Epithelial cell of prostate (primary cell): ENCODE measurements at regions not wholly inside any gene's neighbourhood (a gene's known extent, or its start where the extent isn't known, plus 50 kb on each side); places are given as distances from the start of the nearest gene placed in this dataset.

Source experiments
- DNase-seq: peaks from one replicate; pipeline ENCODE4 v3.0.0-alpha.2; 2011; ENCODE audit warnings: low read depth, low spot score
- H3K27ac ChIP-seq: fragments of 450-650 bp; 2 replicates; pipeline ENCODE4 v1.5.1; 2017; ENCODE audit warnings: mild to moderate bottlenecking

DNA sequence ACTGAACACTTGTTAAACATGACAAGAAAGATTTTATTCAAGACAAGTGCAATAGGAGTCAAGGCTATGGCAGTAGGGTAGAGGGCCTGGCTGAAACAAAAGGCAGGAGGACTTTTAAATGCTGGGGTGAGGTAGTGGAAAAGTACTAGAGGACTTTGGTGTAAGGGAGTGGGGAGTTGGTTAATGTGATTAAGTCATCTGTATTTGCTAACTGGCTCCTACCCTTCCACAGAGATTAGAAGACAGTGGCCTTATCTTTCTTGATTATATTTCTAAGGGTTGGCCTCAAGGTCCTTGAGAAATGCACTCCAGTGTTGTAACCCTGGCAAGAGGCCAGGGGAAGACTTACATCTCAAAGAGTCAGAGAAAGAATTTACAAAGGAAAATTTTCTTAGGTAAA lies 160.2 kb upstream of the FTMT start:
- H3K27ac ChIP-seq = no peak overlapping the region
- DNase-seq = no peak

DNA sequence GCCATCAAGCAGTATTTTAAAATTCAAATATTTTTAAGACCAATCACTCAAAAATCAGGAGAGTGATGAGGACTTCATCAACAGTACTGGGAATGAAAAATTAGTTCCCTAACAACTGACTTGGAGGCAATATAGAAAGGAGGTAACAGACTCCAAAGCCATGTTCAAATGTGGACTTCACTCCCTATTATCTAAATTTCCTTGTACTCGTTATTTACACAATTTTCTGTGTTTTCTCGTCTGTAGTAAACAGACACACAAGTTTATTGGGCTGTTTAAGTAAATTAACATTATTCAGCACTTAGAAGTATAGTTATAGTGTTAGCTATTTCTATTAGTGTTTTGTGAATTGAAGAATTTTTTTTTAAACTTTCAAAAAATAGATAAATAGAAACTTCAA lies 159.5 kb upstream of the FTMT start:
- H3K27ac ChIP-seq = no peak overlapping the region
- no peak for DNase-seq

DNA sequence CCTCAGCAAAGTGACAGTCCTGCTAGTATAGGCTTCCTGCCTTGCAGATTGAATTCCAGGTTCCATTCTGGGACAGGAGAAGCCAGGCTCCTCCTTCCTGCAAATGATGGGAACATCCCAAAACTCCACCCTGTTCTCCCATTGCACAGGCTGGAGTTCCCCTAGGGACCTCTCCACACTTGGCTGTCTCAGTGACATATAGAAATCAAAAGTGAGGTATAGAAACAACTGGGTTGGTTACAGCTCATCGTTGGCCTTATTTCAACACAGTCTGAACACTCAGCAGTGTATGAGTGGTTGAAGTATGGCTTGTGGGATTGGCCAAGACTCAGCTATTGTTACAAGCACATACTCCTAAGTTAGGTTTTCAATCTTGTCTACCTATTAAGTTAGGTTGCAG lies 157.8 kb upstream of the FTMT start:
- DNase-seq = no peak

DNA sequence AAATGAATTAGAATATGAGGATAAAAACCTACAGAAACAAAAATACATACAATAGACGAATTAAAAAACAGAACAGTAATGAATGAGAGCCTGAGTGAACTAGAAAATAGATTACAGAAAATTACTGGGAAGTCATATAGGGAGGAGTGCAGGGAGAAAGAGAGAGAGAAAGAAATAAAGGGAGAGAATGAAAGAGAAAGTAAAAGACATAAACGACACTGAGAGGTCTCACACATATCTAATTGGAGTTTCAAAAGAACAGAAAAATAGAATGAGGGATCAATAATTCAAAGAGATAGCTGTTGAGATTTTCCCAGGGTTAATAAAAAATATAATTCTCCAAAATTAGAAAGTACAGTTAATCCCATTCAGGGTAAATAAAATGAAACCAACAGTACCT lies 156.4 kb upstream of the FTMT start:
- no peak for DNase-seq
- H3K27ac ChIP-seq = no peak overlapping the region

More for the DNA sequence above, 157.8 kb upstream of the FTMT start:
- no peak overlapping the region for H3K27ac ChIP-seq

DNA sequence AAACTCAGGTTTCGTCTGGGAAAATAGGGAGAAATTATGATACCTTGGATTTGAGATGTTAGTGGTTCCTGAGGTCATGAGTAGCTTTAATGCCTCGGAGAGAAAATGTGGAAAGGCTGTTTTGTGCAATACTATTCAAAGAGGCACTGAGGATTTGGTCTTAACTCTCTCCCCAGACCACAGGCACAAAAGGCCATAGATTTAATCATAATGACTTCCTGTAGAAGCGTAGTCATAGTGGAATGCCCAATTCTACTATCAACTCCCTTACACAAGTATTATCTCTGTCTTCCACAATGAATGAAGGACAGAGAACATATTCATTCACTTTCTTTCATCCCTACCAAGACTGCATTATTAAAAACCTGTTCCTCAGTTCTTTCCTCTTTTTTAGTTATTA lies 153.0 kb upstream of the FTMT start:
- no peak overlapping the region for H3K27ac ChIP-seq
- DNase-seq = no peak

DNA sequence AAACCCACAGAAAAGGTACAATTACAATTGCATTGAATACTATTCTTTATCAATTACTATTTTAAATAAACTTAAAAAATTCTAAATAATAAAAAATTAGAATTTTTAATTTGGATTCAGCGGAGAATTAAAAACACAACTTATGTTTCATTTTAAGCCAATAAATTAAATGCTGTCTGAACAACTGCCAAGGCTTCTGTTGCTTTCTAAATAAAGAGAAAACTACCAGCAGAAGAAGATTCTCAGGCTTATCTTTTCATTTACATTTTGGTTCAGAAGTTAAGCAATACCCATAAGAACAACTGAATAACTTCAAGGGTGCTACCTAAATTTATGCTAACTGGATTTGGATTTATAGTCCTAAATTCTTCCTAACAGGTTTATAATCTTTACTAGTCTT lies 150.0 kb upstream of the FTMT start:
- H3K27ac ChIP-seq = no peak overlapping the region
- DNase-seq = no peak

DNA sequence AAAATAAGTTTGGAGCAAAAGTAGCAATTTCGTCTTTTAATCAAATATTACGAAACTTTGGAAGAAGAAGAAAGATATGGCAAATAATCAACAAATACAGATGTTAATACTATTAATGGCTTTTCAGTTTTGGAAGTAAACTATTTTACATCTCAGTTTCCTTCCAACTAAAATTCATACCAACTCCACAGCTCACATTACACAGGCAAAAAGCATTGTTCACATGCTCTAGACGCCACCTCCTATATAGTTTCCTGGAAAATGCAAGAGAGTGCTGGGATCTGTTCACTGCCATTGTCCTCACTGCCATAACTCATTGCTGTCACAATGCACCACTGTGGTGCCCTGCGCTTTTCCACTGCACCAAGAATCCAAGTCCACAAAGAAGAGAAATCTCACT lies 149.0 kb upstream of the FTMT start:
- no peak for DNase-seq
- no peak overlapping the region for H3K27ac ChIP-seq

DNA sequence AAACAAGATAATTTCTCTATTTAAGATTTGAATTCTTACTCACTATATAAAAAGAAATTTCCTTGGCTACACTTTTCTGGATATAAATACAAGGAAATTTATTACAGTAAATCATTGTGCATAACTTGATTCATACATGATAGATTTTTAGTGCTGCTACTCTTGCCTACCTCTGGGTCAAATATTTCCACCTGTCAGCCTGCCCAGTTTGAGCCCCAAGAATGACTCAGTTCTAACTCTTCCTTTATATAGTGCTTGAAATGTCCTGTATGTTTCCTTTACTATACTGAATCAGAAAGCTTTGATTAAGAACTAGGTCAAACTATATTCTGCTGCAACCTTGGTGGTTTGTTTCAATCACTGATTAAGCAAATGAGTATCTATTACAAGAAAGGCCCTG lies 147.4 kb upstream of the FTMT start:
- no peak overlapping the region for H3K27ac ChIP-seq
- no peak for DNase-seq

DNA sequence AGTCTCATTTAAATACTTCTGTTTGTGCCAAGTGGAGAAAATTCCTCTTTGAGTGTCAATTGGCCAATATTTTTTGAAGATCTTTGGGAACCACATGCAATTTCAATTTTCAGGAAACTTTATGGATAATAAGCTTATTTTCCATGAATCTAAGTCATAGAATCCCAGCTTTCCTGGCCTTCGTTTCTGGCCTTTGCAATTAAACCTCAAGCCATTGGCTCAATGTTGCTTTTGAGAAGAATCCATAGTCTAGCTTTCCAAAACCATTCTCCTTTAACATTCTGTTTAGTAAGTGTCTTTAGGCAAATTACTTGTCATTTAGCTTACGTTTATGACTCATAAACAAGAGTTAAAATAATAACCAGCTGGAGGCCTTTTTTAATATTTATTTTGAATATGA lies 145.0 kb upstream of the FTMT start:
- no peak for DNase-seq

DNA sequence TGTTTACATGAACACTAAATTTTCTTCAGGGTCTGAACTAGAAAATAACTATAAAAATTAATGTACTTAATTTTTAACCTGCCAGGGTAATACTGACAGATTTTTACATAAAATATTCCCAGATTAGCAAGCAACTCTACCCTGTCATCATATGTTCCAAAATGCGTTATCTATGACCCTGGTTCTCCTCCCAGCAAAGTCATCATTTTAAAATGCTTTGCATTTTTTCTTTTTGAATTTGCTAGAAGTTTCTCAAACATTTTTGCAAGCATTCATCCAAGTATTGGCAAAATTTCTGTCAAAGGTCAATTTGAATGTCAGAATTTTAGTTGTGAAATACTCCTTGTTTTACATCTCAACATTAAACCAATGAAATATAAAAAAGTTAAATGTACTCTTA lies 144.5 kb upstream of the FTMT start:
- no peak overlapping the region for H3K27ac ChIP-seq
- DNase-seq = no peak

More for the DNA sequence above, 145.0 kb upstream of the FTMT start:
- H3K27ac ChIP-seq = no peak overlapping the region

DNA sequence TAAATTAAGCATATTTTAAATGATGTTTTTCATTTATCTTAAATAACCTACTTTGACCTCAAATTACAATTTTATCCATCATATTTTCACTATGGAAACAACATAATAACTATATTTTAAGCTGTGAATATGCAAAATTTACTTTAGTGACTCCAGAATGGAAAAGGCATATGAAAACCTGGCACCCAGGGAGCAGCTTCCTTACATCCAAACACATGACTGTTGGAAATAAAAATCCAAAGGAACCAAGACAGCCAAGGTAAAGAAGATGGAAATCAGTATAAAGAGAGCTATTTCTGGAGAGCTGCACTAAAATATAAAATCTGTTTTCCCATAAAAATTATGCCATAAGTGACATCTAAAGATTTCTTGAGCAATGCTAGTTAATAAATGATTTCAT lies 140.3 kb upstream of the FTMT start:
- DNase-seq = no peak
- H3K27ac ChIP-seq = no peak overlapping the region

DNA sequence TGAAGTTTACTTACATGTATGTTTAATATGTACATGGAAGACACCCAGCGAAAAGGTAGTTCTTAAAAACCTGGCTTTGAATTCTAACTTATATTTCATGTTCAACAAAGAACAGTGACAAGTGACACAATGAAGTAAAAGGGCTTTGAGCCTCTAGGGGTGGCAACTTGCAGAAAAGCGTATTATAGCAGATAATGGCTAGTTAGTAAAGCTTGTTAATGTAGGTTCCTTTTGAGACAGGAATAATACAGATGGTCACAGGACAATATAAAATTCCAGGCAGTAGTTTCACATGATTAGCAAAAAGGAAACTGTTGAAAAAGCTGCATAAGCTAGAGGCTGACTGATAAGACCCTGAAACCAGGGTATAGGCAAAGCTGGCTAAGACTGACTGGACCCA lies 132.4 kb upstream of the FTMT start:
- H3K27ac ChIP-seq = no peak overlapping the region

DNA sequence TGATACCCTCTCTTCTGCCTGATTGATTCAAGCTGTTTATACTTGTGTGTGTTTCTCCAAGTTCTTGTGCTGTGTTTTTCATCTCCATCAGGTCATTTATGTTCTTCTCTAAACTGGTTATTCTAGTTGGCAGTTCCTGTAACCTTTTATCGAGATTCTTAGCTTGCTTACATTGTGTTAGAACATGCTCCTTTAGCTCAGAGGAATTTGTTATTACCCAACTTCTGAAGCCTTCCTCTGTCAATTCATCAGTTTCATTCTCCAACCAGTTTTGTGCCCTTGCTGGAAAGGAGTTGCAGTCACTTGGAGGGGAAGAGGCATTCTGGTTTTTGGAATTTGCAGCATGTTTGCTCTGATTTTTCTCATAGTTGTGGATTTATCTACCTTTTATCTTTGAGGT lies 126.2 kb upstream of the FTMT start:
- peak; percentile 29 for DNase-seq

More for the DNA sequence above, 132.4 kb upstream of the FTMT start:
- DNase-seq = no peak

DNA sequence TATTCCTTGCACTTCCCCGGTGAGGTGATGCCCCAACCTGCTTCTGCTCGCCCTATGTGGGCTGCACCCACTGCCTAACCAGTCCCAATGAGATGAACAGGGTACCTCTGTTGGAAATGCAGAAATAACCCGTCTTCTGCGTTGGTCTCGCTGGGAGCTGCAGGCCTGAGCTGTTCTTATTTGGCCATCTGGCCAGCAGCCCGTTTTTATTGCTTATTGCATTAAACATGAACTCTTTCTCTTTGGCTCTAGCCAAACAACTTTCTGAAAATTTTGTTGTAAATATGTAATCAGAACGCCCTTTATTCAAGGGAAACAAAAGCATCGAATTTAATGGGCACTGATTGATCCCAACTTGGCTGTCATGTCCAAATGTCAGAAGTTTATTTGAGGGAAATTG lies 124.7 kb upstream of the FTMT start:
- no peak overlapping the region for H3K27ac ChIP-seq
- DNase-seq = no peak

More for the DNA sequence above, 126.2 kb upstream of the FTMT start:
- no peak overlapping the region for H3K27ac ChIP-seq

DNA sequence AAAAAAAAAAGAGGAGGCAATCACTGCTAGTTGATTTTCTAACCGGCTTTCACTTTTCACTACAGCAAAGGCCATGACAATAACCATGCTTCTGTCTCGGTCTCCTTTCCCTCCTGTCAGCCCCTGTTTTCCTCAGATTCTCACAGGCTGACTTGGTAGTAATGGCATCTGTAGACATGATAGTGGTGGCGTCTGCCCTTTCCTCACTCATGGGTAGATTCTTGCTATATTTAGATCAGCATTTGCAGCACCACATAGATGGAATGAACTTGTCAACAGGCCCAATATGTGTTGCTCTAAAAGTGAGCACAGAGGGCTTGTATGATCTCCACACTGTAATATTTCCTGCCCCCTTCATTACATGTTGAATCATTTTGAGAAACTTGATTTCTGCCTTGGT lies 120.3 kb upstream of the FTMT start:
- DNase-seq = no peak
- no peak overlapping the region for H3K27ac ChIP-seq

DNA sequence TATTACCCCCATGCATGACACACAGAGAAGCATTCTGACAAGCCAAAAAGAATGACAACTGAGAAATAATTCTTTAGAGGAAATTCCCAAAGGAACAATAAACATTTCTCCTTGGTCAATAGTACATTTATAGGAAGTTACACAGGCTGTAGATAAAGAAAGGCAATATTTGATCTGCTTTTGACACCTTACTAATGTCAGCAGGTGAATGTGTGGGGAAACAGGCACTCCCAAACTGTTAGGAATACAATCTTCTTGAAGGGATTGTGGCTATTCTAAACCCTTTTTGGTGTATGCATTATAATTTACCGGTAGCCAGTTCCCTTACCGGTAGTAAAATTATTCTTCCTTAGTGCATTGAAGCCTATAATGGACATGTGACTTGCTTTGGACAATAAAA lies 116.1 kb upstream of the FTMT start:
- DNase-seq = no peak
- H3K27ac ChIP-seq = no peak overlapping the region

DNA sequence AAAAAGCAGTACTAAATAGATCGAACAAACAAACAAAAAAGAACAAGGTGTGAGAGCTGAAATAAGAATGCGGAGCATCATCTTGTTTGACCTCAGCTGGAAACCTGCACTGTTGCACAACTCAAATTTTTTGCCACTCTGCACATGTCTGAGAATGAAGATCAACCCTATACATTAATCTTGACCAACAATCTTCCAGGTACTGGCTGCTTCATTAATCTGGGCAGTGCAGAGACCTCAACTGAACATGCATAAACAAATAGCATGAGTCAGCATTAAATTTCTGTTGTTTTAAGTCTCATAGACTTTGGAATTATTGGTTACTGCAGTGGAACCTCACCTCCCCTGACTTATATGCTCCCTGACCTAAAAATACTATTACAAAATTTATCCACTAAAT lies 114.6 kb upstream of the FTMT start:
- no peak for DNase-seq
- H3K27ac ChIP-seq = no peak overlapping the region

DNA sequence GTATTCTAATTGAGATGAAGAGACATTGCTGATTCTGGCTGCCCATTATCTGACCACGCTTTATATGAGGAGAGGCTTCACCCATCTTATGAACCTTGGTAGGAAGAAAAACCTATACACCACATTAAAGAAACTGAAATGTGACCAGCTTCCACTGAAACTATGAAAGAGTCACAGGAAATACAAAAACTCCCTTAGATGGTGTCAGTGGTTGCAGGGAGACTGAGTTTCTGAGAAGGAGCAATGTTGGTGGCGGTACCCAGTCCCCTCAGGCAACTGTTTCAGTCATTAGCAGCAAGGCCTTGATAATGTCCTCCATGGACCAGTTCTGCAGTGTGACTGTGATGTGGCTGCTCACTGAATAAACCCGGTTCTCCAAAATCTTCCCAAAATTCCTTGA lies 110.5 kb upstream of the FTMT start:
- DNase-seq = no peak
- H3K27ac ChIP-seq = no peak overlapping the region

DNA sequence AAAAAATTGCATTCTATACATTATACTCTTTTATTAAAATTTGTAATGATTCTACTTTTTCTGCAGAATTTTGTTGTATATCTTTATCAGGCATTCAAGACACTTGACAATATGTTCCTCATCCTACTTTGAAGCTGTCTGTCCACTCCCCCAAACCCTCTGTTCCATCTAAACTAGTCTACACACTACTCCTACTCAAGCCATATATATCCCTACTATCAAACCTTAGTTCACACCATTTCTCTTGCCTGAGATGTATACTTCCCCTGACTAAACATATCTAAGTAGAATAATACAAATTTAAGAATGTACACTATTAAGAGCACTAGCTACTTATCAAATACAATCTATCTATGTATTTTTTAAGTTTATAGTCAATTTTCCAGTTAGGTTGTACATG lies 107.1 kb upstream of the FTMT start:
- no peak for DNase-seq
- no peak overlapping the region for H3K27ac ChIP-seq

DNA sequence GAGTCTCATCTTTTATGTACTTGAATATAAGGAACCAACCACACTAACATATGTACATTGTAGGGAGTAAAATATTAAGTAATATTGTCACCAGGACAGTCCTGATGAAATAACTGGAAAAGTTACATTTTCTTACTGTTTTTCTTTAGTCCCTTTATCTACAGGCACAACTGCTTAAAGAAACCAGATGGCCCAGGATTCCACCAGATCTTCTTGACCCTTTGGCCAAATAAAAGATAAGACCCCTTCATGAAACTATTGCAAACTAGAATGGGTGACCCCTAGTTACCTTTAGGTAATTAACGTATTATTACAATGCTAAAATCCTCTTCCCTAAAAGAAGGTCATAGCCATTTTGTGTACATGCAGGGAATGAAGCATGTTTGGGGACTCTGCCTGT lies 106.3 kb upstream of the FTMT start:
- H3K27ac ChIP-seq = no peak overlapping the region
- no peak for DNase-seq

DNA sequence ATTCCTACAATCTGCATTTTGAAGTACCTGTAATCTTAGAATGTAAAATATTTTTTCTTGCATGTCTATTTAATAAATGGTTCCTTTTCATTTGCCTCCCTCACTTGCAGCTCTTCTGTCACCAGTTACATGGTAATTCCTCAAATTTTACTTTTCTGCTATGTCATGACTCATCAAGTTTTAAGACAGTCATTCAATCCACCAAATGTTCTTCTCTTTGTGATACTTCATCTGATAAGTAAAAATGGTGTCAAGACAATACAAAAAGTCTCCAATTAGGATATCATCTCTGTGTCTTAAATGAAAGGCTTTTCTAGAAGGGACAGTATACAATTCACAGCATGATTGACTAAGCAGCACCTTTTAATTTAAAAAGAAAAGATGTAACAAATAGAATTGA lies 104.9 kb upstream of the FTMT start:
- H3K27ac ChIP-seq = no peak overlapping the region
- DNase-seq = no peak

DNA sequence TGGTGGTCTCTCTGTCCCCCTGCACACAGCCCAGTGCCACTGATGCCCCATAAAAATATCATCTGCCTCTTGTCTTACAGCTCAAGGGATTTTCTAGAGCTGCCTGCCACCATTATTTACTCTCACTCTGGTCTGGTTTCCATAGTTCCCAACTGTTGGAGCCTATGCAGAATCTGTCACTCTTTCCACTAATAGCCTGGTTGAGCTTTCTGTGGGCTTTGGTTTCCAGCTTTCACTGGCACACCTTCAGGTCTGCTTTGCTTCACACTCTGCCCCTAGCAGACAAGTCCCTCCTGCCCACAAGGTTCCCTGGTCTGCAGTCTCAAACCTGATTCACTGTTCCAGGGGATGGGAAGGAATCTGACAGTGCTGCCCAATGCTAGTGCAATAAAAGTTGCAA lies 103.0 kb upstream of the FTMT start:
- no peak overlapping the region for H3K27ac ChIP-seq
- DNase-seq = no peak

DNA sequence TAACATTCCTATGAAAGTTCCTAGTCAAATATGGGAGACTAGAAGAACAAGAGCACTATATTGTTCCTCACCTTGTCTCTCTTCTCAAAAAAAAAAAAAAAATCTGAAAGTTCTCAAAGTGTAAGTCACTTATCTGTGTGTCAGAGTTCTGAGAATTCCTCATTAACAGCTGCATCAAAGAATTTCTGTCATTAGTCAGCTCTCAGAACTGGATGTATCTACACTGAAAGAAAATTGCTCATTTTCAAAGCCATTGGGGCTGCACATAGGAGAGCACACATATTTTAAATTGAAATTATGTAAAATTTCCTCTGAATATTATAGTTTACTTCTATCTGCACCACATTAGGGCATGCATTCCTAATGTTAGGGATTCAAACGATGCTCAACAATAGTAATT lies 99.5 kb upstream of the FTMT start:
- no peak for DNase-seq
- no peak overlapping the region for H3K27ac ChIP-seq
